HCT116 (cell line): ENCODE measurements at regions not wholly inside any gene's neighbourhood (a gene's known extent, or its start where the extent isn't known, plus 50 kb on each side); places are given as distances from the start of the nearest gene placed in this dataset.

ENCODE experiments used
- ATAC-seq: fragments of 200-7000 bp; cut with Tn5 transposase; 2 replicates; pipeline ENCODE4 v1.9.1; 2020; ENCODE audit warnings: mild to moderate bottlenecking, moderate library complexity
- BruUV-seq: library from RNA; stranded (reverse); fragments of 400-500 nt; replicated peaks from 2 replicates; lab custom pipeline; 2021; lab: Mats Ljungman, UMichigan
- CTCF ChIA-PET: fragments of 300-600 bp; sonication (Branson Sonifier 250); formaldehyde crosslinking; loops from one replicate; lab custom pipeline; 2021; ENCODE audit warnings: antibody characterized with exemption; lab: Charles Lee
- POLR2A ChIA-PET: fragments of 300-600, 350-600 bp; sonication (Branson Sonifier 250); formaldehyde crosslinking; loops from one replicate; lab custom pipeline; 2021; ENCODE audit warnings: antibody characterized with exemption; lab: Charles Lee
- RAD21 ChIA-PET, 2 experiments: fragments of 300-600 bp; sonication (Branson Sonifier 250); formaldehyde crosslinking; loops; one replicate each; lab custom pipeline; 2023; ENCODE audit warnings: low total read pairs in 2 of 2; ENCODE audit not compliant: uncharacterized antibody in 2 of 2, unreplicated experiment in 2 of 2, low non-redundant PET in 1 of 2; lab: Charles Lee
- DNase-seq: peaks from one replicate; pipeline ENCODE4 v3.0.0-alpha.2; 2010; ENCODE audit warnings: low read depth, low spot score
- H2AFZ ChIP-seq: fragments of 200-600 bp; shearing (Covaris generic), sonication (generic); 2 replicates; pipeline ENCODE4 v1.6.1; 2017; ENCODE audit warnings: low read depth, mixed run types, mixed read lengths, antibody characterized with exemption, low read length; ENCODE audit not compliant: poor library complexity, severe bottlenecking
- H3K27ac ChIP-seq: 2 replicates; pipeline ENCODE4 v1.5.1; 2012; ENCODE audit warnings: low read depth, low read length
- H3K27me3 ChIP-seq: fragments of 200-600 bp; sonication (generic); 2 replicates; pipeline ENCODE4 v1.6.1; 2016; ENCODE audit warnings: mixed run types, low read length, mixed read lengths; ENCODE audit not compliant: insufficient read depth
- H3K36me3 ChIP-seq, 2 experiments: fragments of 200-500 bp in 1 of 2; fragments of 200-600 bp in 1 of 2; sonication (Bioruptor generic) in 1 of 2; sonication (generic) in 1 of 2; 2 replicates each; pipeline versions ENCODE4 v1.5.1 to v1.6.1; 2014 to 2016; ENCODE audit warnings: low read length in 2 of 2, inconsistent platforms in 1 of 2, mixed read lengths in 1 of 2, mixed run types in 1 of 2; ENCODE audit not compliant: insufficient read depth in 2 of 2, control insufficient read depth in 1 of 2
- H3K4me1 ChIP-seq, 2 experiments: fragments of 200-600 bp in 1 of 2; sonication (generic) in 1 of 2; 2 replicates each; pipeline versions ENCODE4 v1.5.1 to v1.6.1; 2012 to 2017; ENCODE audit warnings: low read length in 2 of 2, inconsistent platforms in 1 of 2, mild to moderate bottlenecking in 1 of 2, mixed read lengths in 1 of 2, mixed run types in 1 of 2, moderate library complexity in 1 of 2; ENCODE audit not compliant: insufficient read depth in 2 of 2, control insufficient read depth in 1 of 2
- H3K4me2 ChIP-seq: fragments of 200-600 bp; sonication (generic); 2 replicates; pipeline ENCODE4 v1.6.1; 2017; ENCODE audit warnings: mixed run types, low read length, mixed read lengths
- H3K4me3 ChIP-seq, 2 experiments: fragments of 200-600 bp in 1 of 2; sonication (generic) in 1 of 2; replicated peaks in 1 of 2; 2 replicates each; pipeline ENCODE4 v1.5.1; 2011 to 2016; ENCODE audit warnings: low read length in 2 of 2, control low read depth in 1 of 2, low read depth in 1 of 2, mild to moderate bottlenecking in 1 of 2, mixed read lengths in 1 of 2, mixed run types in 1 of 2
- H3K79me2 ChIP-seq: fragments of 200-600 bp; sonication (generic); 2 replicates; pipeline ENCODE4 v1.6.1; 2017; ENCODE audit warnings: mild to moderate bottlenecking, mixed run types, low read length, moderate library complexity, mixed read lengths; ENCODE audit not compliant: insufficient read depth
- H3K9ac ChIP-seq: fragments of 200-600 bp; sonication (generic); 2 replicates; pipeline ENCODE4 v1.6.1; 2016; ENCODE audit warnings: low read length, mixed read lengths
- H3K9me2 ChIP-seq: fragments of 200-600 bp; sonication (generic), shearing (Covaris generic); 2 replicates; pipeline ENCODE4 v1.6.1; 2017; ENCODE audit warnings: mixed run types, mild to moderate bottlenecking, moderate library complexity; ENCODE audit not compliant: insufficient read depth
- H3K9me3 ChIP-seq, 2 experiments: fragments of 200-500 bp in 1 of 2; fragments of 200-600 bp in 1 of 2; sonication (Bioruptor generic) in 1 of 2; sonication (generic) in 1 of 2; 2 replicates each; pipeline ENCODE4 v1.6.1; 2014 to 2017; ENCODE audit warnings: low read length in 2 of 2, mixed read lengths in 2 of 2, inconsistent platforms in 1 of 2, low read depth in 1 of 2, mild to moderate bottlenecking in 1 of 2, mixed run types in 1 of 2, moderate library complexity in 1 of 2; ENCODE audit not compliant: control insufficient read depth in 1 of 2, insufficient read depth in 1 of 2
- H4K20me1 ChIP-seq: fragments of 200-600 bp; sonication (generic), shearing (Covaris generic); 2 replicates; pipeline ENCODE4 v1.6.1; 2017; ENCODE audit warnings: mixed run types, mild to moderate bottlenecking, moderate library complexity; ENCODE audit not compliant: insufficient read depth
- CBX3 ChIP-seq: IDR thresholded peaks from 2 replicates; pipeline ENCODE4 v1.6.1; 2012; ENCODE audit warnings: low read depth
- CEBPB ChIP-seq: IDR thresholded peaks from 2 replicates; pipeline ENCODE4 v1.6.1; 2012; ENCODE audit warnings: low read depth
- ELF1 ChIP-seq: IDR thresholded peaks from 2 replicates; pipeline ENCODE4 v1.6.1; 2012; ENCODE audit warnings: low read depth, borderline replicate concordance
- EZH2phosphoT487 ChIP-seq: fragments of 200-600 bp; IDR thresholded peaks from 2 replicates; pipeline ENCODE4 v1.6.1; 2018; ENCODE audit warnings: antibody characterized with exemption, borderline replicate concordance
- FOSL1 ChIP-seq: IDR thresholded peaks from 2 replicates; pipeline ENCODE4 v1.6.1; 2012; ENCODE audit warnings: low read depth
- JUND ChIP-seq: IDR thresholded peaks from 2 replicates; pipeline ENCODE4 v1.6.1; 2012
- POLR2A ChIP-seq: IDR thresholded peaks from 2 replicates; pipeline ENCODE4 v1.7.0; 2011; ENCODE audit warnings: borderline replicate concordance; ENCODE audit not compliant: insufficient read depth, insufficient read length; ENCODE audit errors: extremely low read depth
- RAD21 ChIP-seq: IDR thresholded peaks from 2 replicates; pipeline ENCODE4 v1.6.1; 2012; ENCODE audit warnings: low read depth, mild to moderate bottlenecking
- SP1 ChIP-seq: IDR thresholded peaks from 2 replicates; pipeline ENCODE4 v1.6.1; 2012; ENCODE audit warnings: low read depth
- TCF7L2 ChIP-seq: IDR thresholded peaks from 2 replicates; pipeline ENCODE4 v1.7.0; 2011; ENCODE audit warnings: borderline replicate concordance, inconsistent platforms; ENCODE audit not compliant: insufficient read depth, insufficient read length; ENCODE audit errors: extremely low read depth
- ZNF274 ChIP-seq: fragments of 200-500 bp; sonication (Bioruptor generic); IDR thresholded peaks from 2 replicates; pipeline ENCODE4 v1.6.1; 2014; ENCODE audit warnings: mild to moderate bottlenecking, low read depth, low read length, inconsistent platforms
- intact Hi-C: fragments of 100-400 bp; cut with micrococcal nuclease; formaldehyde crosslinking; loops from 2 replicates; pipeline ENCODE4 v1.10.0; 2022
- TF ChIP-seq, protein P1 (sequence below): IDR thresholded peaks from 2 replicates; pipeline ENCODE4 v1.6.1; 2012; ENCODE audit warnings: low read depth
- TF ChIP-seq, protein P2 (sequence below): IDR thresholded peaks from 2 replicates; pipeline ENCODE4 v1.6.1; 2012
- TF ChIP-seq, protein P3 (sequence below): IDR thresholded peaks from 2 replicates; pipeline ENCODE4 v1.6.1; 2011; ENCODE audit warnings: mild to moderate bottlenecking, low read length, moderate library complexity; ENCODE audit not compliant: insufficient replicate concordance; ENCODE audit errors: extremely low read depth
- TF ChIP-seq, protein P4 (sequence below), 3 experiments: fragments of 200-600 bp in 1 of 3; sonication (generic) in 1 of 3; IDR thresholded peaks in 2 of 3; conservative IDR thresholded peaks in 1 of 3; 2 replicates each; pipeline ENCODE4 v1.5.1; 2012 to 2017; ENCODE audit warnings: low read depth in 2 of 3, low read length in 2 of 3, antibody characterized with exemption in 1 of 3, borderline replicate concordance in 1 of 3, control low read depth in 1 of 3, mild to moderate bottlenecking in 1 of 3, mixed read lengths in 1 of 3, mixed run types in 1 of 3, moderate library complexity in 1 of 3; ENCODE audit not compliant: insufficient read depth in 1 of 3
- TF ChIP-seq, protein P5 (sequence below): IDR thresholded peaks from 2 replicates; pipeline ENCODE4 v1.6.1; 2012

DNA sequence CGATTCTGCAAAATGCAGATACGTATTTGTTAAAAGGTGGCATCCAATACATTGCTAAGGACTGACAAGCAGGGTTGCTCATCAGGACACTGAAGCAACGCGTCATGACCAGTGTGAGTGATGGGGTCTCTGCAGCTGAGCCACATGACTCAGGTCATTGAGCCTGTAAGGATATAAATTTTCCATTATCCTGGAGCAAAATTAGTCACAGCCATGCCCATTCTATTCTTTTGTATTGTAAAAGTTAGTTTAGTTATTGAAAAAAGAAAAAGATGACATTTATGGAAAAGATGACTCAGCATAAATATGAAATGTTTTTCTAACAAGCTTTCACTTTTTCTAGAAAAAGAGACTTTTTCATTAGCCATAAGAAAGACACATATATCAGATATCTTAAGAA is 268.0 kb upstream of the TMEM132C start:
- DNase-seq (no peak), ATAC-seq (no peak)
- Histone ChIP-seq H3K4me1 (no peaks in the 10 kb centered on the region), H3K9me2 (no peaks in the 10 kb centered on the region), H2AFZ (no peak overlapping the region), H4K20me1 (no peaks in the 10 kb centered on the region), H3K36me3 (no peaks in the 10 kb centered on the region), H3K4me2 (no peak overlapping the region), H3K9ac (no peak overlapping the region), H3K79me2 (no peaks in the 10 kb centered on the region), H3K27ac (no peak overlapping the region), H3K27me3 (no peaks in the 10 kb centered on the region)
- ChIA-PET RAD21 (no interaction called here), POLR2A (no interaction called here), CTCF (no interaction called here)
- no TSS peak for BruUV-seq
- intact Hi-C loops, result no loop called here
- TF ChIP-seq EZH2phosphoT487 (no peak), POLR2A (no peak), TCF7L2 (no peak), ZNF274 (no peak), CBX3 (no peak), SP1 (no peak), ELF1 (no peak), RAD21 (no peak), CEBPB (no peak), FOSL1 (no peak), JUND (no peak)
- TF ChIP-seq, protein P1, sequence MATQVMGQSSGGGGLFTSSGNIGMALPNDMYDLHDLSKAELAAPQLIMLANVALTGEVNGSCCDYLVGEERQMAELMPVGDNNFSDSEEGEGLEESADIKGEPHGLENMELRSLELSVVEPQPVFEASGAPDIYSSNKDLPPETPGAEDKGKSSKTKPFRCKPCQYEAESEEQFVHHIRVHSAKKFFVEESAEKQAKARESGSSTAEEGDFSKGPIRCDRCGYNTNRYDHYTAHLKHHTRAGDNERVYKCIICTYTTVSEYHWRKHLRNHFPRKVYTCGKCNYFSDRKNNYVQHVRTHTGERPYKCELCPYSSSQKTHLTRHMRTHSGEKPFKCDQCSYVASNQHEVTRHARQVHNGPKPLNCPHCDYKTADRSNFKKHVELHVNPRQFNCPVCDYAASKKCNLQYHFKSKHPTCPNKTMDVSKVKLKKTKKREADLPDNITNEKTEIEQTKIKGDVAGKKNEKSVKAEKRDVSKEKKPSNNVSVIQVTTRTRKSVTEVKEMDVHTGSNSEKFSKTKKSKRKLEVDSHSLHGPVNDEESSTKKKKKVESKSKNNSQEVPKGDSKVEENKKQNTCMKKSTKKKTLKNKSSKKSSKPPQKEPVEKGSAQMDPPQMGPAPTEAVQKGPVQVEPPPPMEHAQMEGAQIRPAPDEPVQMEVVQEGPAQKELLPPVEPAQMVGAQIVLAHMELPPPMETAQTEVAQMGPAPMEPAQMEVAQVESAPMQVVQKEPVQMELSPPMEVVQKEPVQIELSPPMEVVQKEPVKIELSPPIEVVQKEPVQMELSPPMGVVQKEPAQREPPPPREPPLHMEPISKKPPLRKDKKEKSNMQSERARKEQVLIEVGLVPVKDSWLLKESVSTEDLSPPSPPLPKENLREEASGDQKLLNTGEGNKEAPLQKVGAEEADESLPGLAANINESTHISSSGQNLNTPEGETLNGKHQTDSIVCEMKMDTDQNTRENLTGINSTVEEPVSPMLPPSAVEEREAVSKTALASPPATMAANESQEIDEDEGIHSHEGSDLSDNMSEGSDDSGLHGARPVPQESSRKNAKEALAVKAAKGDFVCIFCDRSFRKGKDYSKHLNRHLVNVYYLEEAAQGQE, result no peak
- TF ChIP-seq, protein P2, sequence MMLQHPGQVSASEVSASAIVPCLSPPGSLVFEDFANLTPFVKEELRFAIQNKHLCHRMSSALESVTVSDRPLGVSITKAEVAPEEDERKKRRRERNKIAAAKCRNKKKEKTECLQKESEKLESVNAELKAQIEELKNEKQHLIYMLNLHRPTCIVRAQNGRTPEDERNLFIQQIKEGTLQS, result no peak
- TF ChIP-seq, protein P3, sequence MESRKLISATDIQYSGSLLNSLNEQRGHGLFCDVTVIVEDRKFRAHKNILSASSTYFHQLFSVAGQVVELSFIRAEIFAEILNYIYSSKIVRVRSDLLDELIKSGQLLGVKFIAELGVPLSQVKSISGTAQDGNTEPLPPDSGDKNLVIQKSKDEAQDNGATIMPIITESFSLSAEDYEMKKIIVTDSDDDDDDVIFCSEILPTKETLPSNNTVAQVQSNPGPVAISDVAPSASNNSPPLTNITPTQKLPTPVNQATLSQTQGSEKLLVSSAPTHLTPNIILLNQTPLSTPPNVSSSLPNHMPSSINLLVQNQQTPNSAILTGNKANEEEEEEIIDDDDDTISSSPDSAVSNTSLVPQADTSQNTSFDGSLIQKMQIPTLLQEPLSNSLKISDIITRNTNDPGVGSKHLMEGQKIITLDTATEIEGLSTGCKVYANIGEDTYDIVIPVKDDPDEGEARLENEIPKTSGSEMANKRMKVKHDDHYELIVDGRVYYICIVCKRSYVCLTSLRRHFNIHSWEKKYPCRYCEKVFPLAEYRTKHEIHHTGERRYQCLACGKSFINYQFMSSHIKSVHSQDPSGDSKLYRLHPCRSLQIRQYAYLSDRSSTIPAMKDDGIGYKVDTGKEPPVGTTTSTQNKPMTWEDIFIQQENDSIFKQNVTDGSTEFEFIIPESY, result no peak
- TF ChIP-seq, protein P4, sequence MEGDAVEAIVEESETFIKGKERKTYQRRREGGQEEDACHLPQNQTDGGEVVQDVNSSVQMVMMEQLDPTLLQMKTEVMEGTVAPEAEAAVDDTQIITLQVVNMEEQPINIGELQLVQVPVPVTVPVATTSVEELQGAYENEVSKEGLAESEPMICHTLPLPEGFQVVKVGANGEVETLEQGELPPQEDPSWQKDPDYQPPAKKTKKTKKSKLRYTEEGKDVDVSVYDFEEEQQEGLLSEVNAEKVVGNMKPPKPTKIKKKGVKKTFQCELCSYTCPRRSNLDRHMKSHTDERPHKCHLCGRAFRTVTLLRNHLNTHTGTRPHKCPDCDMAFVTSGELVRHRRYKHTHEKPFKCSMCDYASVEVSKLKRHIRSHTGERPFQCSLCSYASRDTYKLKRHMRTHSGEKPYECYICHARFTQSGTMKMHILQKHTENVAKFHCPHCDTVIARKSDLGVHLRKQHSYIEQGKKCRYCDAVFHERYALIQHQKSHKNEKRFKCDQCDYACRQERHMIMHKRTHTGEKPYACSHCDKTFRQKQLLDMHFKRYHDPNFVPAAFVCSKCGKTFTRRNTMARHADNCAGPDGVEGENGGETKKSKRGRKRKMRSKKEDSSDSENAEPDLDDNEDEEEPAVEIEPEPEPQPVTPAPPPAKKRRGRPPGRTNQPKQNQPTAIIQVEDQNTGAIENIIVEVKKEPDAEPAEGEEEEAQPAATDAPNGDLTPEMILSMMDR (IDR thresholded peaks at IDR 0.05 in 2 of 3, conservative IDR thresholded peaks at IDR 0.05 in 1 of 3; ENCODE audit: borderline replicate concordance in 1 of 3, insufficient read depth in 1 of 3, low read depth in 2 of 3, low read length in 2 of 3), result no peak
- TF ChIP-seq, protein P5, sequence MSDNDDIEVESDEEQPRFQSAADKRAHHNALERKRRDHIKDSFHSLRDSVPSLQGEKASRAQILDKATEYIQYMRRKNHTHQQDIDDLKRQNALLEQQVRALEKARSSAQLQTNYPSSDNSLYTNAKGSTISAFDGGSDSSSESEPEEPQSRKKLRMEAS, result no peak
- TF ChIP-seq, all 23 proteins: peak for 0
- no peak overlapping the region for H3K4me3 ChIP-seq
- H3K9me3 ChIP-seq, result peaks cover 3 to 21% of the 10 kb centered on the region in 2 experiments; a peak in 3 of 4 replicates
